ENCODE measurements at regions not wholly inside any gene's neighbourhood (a gene's known extent, or its start where the extent isn't known, plus 50 kb on each side); places are given as distances from the start of the nearest gene placed in this dataset.
"Not testable (repeated sequence)": the region's sequence is repeated elsewhere in the genome, so short reads cannot be mapped to it uniquely, and the experiment has no call there.

- H2AFZ ChIP-seq (ENCODE audit: low read length, unreplicated experiment); H3K36me3 ChIP-seq (ENCODE audit: insufficient read depth, low read length); H3K27me3 ChIP-seq (ENCODE audit: insufficient read depth, low read length); H3K4me3 ChIP-seq (ENCODE audit: low read depth, low read length); H3K27ac ChIP-seq (ENCODE audit: low read depth, low read length); H3K79me2 ChIP-seq (ENCODE audit: control insufficient read depth, insufficient read depth, low read length, unreplicated experiment); H3K4me1 ChIP-seq (ENCODE audit: control insufficient read depth, insufficient read depth, low read length, unreplicated experiment): not testable (repeated sequence)
Measured at GRCh38 chr4:100608651-100609050, 90.8 kb upstream of the EMCN start.

GRCh38 chr4:100605144-100605543, 87.3 kb upstream of the EMCN start:
- no peaks in the 10 kb centered on the region for H3K79me2 ChIP-seq (ENCODE audit: control insufficient read depth, insufficient read depth, low read length, unreplicated experiment)
- H2AFZ ChIP-seq (ENCODE audit: low read length, unreplicated experiment): no peak overlapping the region

DNA sequence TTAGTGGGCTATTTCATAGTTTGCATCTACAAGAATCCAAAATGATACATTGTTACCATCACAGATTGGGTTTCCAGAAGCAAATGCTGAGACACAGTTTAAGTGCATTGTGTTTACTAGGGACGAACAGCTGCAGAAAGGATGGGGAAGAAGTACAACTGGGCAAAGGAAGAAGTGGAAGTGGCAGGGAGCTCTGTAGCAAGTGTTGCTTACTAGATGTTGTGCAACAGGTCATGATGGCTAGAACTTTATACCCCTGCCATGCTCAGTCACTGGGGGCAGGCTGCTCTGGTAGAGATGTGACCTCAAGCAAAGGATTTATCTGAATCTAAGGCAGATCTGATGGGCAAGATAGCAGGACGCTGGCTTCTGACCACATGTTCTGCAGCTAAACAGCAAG, 76.1 kb upstream of the EMCN start:
- no peak overlapping the region for H3K4me3 ChIP-seq (ENCODE audit: low read depth, low read length)
- no peaks in the 10 kb centered on the region for H3K79me2 ChIP-seq (ENCODE audit: control insufficient read depth, insufficient read depth, low read length, unreplicated experiment)
- no peaks in the 10 kb centered on the region for H3K36me3 ChIP-seq (ENCODE audit: insufficient read depth, low read length)
- no peak overlapping the region for H3K27ac ChIP-seq (ENCODE audit: low read depth, low read length)
- H2AFZ ChIP-seq (ENCODE audit: low read length, unreplicated experiment): no peak overlapping the region
- H3K4me1 ChIP-seq (ENCODE audit: control insufficient read depth, insufficient read depth, low read length, unreplicated experiment): peaks cover 5% of the 10 kb centered on the region
- peaks cover 9% of the 10 kb centered on the region; the same call in 1 of the 2 replicates for H3K27me3 ChIP-seq (ENCODE audit: insufficient read depth, low read length)

More at GRCh38 chr4:100605144-100605543, 87.3 kb upstream of the EMCN start:
- Histone ChIP-seq H3K4me3 (ENCODE audit: low read depth, low read length) (no peak overlapping the region), H3K4me1 (ENCODE audit: control insufficient read depth, insufficient read depth, low read length, unreplicated experiment) (no peaks in the 10 kb centered on the region), H3K27me3 (ENCODE audit: insufficient read depth, low read length) (no peaks in the 10 kb centered on the region), H3K36me3 (ENCODE audit: insufficient read depth, low read length) (no peaks in the 10 kb centered on the region), H3K27ac (ENCODE audit: low read depth, low read length) (no peak overlapping the region)

- no peak overlapping the region for H3K4me3 ChIP-seq (ENCODE audit: low read depth, low read length)
Measured at GRCh38 chr4:100591161-100591876, 73.5 kb upstream of the EMCN start.

GRCh38 chr4:100590325-100590724, 72.5 kb upstream of the EMCN start:
- no peak overlapping the region for H3K27ac ChIP-seq (ENCODE audit: low read depth, low read length)
- H3K4me3 ChIP-seq (ENCODE audit: low read depth, low read length): no peak overlapping the region

More at GRCh38 chr4:100591161-100591876, 73.5 kb upstream of the EMCN start:
- H3K4me1 ChIP-seq (ENCODE audit: control insufficient read depth, insufficient read depth, low read length, unreplicated experiment): peaks cover 5% of the 10 kb centered on the region
- no peaks in the 10 kb centered on the region for H3K36me3 ChIP-seq (ENCODE audit: insufficient read depth, low read length)
- H2AFZ ChIP-seq (ENCODE audit: low read length, unreplicated experiment): no peak overlapping the region
- H3K27me3 ChIP-seq (ENCODE audit: insufficient read depth, low read length): peaks cover 9% of the 10 kb centered on the region; the same call in 1 of the 2 replicates
- H3K79me2 ChIP-seq (ENCODE audit: control insufficient read depth, insufficient read depth, low read length, unreplicated experiment): no peaks in the 10 kb centered on the region
- H3K27ac ChIP-seq (ENCODE audit: low read depth, low read length): no peak overlapping the region

DNA sequence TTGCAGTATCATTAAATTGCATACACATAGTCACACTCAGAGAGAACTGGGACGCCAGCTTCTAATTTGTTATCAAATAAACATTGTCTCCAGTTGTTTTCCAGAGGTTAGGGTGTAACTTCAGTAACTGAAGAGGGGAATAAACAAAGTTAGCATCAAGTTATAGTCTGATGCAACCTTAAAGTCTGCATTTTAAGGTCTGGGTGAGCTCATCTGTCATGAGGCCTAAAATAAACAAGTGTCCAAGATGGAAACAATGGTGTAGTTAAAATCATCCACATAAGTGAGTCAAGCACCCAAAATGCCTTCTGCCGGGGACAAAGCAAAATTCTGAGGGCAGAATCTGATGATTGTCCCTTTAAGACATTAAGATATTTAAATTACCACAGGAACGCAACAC, 70.3 kb upstream of the EMCN start:
- Histone ChIP-seq H3K79me2 (ENCODE audit: control insufficient read depth, insufficient read depth, low read length, unreplicated experiment) (no peaks in the 10 kb centered on the region), H3K4me3 (ENCODE audit: low read depth, low read length) (no peak overlapping the region), H3K27me3 (ENCODE audit: insufficient read depth, low read length) (peaks cover 9% of the 10 kb centered on the region; the same call in 1 of the 2 replicates), H2AFZ (ENCODE audit: low read length, unreplicated experiment) (no peak overlapping the region), H3K4me1 (ENCODE audit: control insufficient read depth, insufficient read depth, low read length, unreplicated experiment) (peaks cover 5% of the 10 kb centered on the region), H3K27ac (ENCODE audit: low read depth, low read length) (no peak overlapping the region), H3K36me3 (ENCODE audit: insufficient read depth, low read length) (no peaks in the 10 kb centered on the region)

More at GRCh38 chr4:100590325-100590724, 72.5 kb upstream of the EMCN start:
- Histone ChIP-seq H3K79me2 (ENCODE audit: control insufficient read depth, insufficient read depth, low read length, unreplicated experiment) (no peaks in the 10 kb centered on the region), H3K36me3 (ENCODE audit: insufficient read depth, low read length) (no peaks in the 10 kb centered on the region), H3K27me3 (ENCODE audit: insufficient read depth, low read length) (peaks cover 9% of the 10 kb centered on the region; the same call in 1 of the 2 replicates), H2AFZ (ENCODE audit: low read length, unreplicated experiment) (no peak overlapping the region), H3K4me1 (ENCODE audit: control insufficient read depth, insufficient read depth, low read length, unreplicated experiment) (peaks cover 5% of the 10 kb centered on the region)

DNA sequence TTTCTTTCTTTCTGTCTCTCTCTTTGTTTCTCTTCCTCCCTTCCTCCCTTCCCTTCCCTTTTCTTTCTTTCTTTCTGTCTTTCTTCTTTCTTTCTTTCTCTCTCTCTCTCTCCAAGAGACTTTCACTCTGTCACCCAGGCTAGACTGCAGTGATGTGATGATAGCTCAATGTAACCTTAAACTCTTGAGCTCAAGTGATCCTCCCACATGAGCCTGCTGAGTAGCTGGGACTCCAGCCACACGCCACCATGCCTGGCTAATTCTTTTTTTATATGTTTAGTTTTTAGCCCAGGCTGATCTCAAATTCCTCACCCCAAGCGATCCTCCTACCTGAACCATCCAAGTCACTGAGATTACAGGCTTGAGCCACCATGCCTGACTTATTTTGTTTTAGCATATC, 64.3 kb upstream of the EMCN start:
- Histone ChIP-seq H3K4me1 (ENCODE audit: control insufficient read depth, insufficient read depth, low read length, unreplicated experiment) (no peaks in the 10 kb centered on the region), H2AFZ (ENCODE audit: low read length, unreplicated experiment) (no peak overlapping the region), H3K4me3 (ENCODE audit: low read depth, low read length) (no peak overlapping the region), H3K27ac (ENCODE audit: low read depth, low read length) (no peak overlapping the region), H3K79me2 (ENCODE audit: control insufficient read depth, insufficient read depth, low read length, unreplicated experiment) (no peaks in the 10 kb centered on the region), H3K27me3 (ENCODE audit: insufficient read depth, low read length) (no peaks in the 10 kb centered on the region), H3K36me3 (ENCODE audit: insufficient read depth, low read length) (no peaks in the 10 kb centered on the region)

- H3K79me2 ChIP-seq (ENCODE audit: control insufficient read depth, insufficient read depth, low read length, unreplicated experiment): no peaks in the 10 kb centered on the region
- H3K4me3 ChIP-seq (ENCODE audit: low read depth, low read length): no peak overlapping the region
- H3K27ac ChIP-seq (ENCODE audit: low read depth, low read length): no peak overlapping the region
- no peaks in the 10 kb centered on the region for H3K4me1 ChIP-seq (ENCODE audit: control insufficient read depth, insufficient read depth, low read length, unreplicated experiment)
- H3K27me3 ChIP-seq (ENCODE audit: insufficient read depth, low read length): no peaks in the 10 kb centered on the region
- H3K36me3 ChIP-seq (ENCODE audit: insufficient read depth, low read length): no peaks in the 10 kb centered on the region
- no peak overlapping the region for H2AFZ ChIP-seq (ENCODE audit: low read length, unreplicated experiment)
Measured at GRCh38 chr4:100581337-100581736, 63.5 kb upstream of the EMCN start.

GRCh38 chr4:100576570-100576969, 58.7 kb upstream of the EMCN start:
- no peaks in the 10 kb centered on the region for H3K27me3 ChIP-seq (ENCODE audit: insufficient read depth, low read length)
- no peaks in the 10 kb centered on the region for H3K36me3 ChIP-seq (ENCODE audit: insufficient read depth, low read length)
- no peak overlapping the region for H3K4me3 ChIP-seq (ENCODE audit: low read depth, low read length)
- H3K4me1 ChIP-seq (ENCODE audit: control insufficient read depth, insufficient read depth, low read length, unreplicated experiment): no peaks in the 10 kb centered on the region
- H3K27ac ChIP-seq (ENCODE audit: low read depth, low read length): no peak overlapping the region
- H3K79me2 ChIP-seq (ENCODE audit: control insufficient read depth, insufficient read depth, low read length, unreplicated experiment): no peaks in the 10 kb centered on the region
- no peak overlapping the region for H2AFZ ChIP-seq (ENCODE audit: low read length, unreplicated experiment)

DNA sequence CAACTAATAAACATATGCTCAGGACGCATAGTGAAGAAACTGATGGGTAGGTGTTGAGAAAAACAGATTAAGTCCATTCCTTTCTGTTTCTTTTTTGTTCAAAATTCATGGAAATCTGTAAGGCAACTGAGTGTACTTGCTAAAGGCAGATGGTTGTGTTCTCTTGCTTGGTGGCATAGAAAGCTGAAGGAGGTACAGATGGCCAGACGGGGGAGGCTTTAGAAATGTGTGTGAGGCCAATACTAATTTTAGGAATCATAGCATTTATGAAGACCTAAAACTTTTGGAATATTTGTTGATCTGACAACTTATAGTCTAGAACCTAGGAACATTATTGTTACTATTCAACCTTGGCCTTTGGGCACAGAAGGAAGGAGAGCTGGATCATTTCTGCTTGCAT, 56.8 kb upstream of the EMCN start:
- Histone ChIP-seq H3K27ac (ENCODE audit: low read depth, low read length) (no peak overlapping the region), H3K4me1 (ENCODE audit: control insufficient read depth, insufficient read depth, low read length, unreplicated experiment) (no peaks in the 10 kb centered on the region), H3K79me2 (ENCODE audit: control insufficient read depth, insufficient read depth, low read length, unreplicated experiment) (no peaks in the 10 kb centered on the region), H3K4me3 (ENCODE audit: low read depth, low read length) (no peak overlapping the region), H3K27me3 (ENCODE audit: insufficient read depth, low read length) (no peaks in the 10 kb centered on the region), H2AFZ (ENCODE audit: low read length, unreplicated experiment) (no peak overlapping the region), H3K36me3 (ENCODE audit: insufficient read depth, low read length) (no peaks in the 10 kb centered on the region)

DNA sequence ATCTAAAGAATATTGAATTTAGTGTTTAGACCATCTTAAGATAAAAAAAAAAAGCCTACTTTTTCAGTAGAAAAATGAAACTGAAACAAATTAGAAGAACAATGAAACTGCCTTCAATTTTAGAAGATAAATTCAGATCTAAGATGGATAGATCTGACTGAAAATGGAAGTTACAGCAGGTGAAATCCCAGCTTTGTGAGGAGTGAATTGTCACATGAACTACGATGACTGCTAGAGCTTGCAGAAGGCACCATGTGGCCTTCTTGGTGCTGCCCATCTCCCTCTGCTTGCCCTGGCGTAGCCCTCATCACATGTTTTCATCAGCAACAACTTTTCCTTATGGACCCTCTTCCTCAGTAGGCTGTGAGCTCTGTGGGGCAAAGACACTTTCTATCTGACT, 51.4 kb upstream of the EMCN start:
- no peaks in the 10 kb centered on the region for H3K4me1 ChIP-seq (ENCODE audit: control insufficient read depth, insufficient read depth, low read length, unreplicated experiment)
- peak overlapping the region; percentile 46; the same call in 1 of the 2 replicates for H3K4me3 ChIP-seq (ENCODE audit: low read depth, low read length)
- peak overlapping the region; percentile 64 for H2AFZ ChIP-seq (ENCODE audit: low read length, unreplicated experiment)
- no peak overlapping the region for H3K27ac ChIP-seq (ENCODE audit: low read depth, low read length)
- H3K27me3 ChIP-seq (ENCODE audit: insufficient read depth, low read length): no peaks in the 10 kb centered on the region
- no peaks in the 10 kb centered on the region for H3K36me3 ChIP-seq (ENCODE audit: insufficient read depth, low read length)
- H3K79me2 ChIP-seq (ENCODE audit: control insufficient read depth, insufficient read depth, low read length, unreplicated experiment): no peaks in the 10 kb centered on the region

Measured in ACC112 (cell line).